ENCODE measurements at regions not wholly inside any gene's neighbourhood (a gene's known extent, or its start where the extent isn't known, plus 50 kb on each side); places are given as distances from the start of the nearest gene placed in this dataset.
"Not testable (repeated sequence)": the region's sequence is repeated elsewhere in the genome, so short reads cannot be mapped to it uniquely, and the experiment has no call there.

DNA sequence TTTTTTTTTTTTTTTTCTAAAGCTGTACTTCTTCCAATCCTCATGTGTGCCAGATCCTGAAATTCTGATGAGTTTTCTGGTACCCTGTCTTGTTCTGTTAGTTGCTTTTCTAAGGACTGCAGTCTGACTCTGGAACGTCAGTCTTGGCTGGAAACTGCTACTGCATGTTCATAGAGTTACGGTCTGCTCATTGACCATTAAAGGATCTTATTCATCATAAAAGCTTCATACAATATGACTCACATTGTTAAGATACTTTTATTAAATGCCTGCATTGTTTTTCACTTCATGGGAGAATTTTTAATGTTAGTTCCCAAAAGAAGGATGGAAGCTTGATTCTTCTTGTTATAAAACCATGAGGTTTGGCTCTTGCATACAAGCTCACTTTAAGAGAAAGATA lies 233.6 kb downstream of the SYT10 start:
- Histone ChIP-seq H3K4me1 (replicated peaks in 1 of 2; ENCODE audit: control insufficient read depth in 2 of 2, insufficient read depth in 2 of 2, low read length in 2 of 2) (no peaks in the 10 kb centered on the region), H3K4me2 (ENCODE audit: insufficient read depth, low read length) (no peak overlapping the region), H3K79me2 (ENCODE audit: control insufficient read depth, insufficient read depth, low read length) (no peaks in the 10 kb centered on the region), H3K27me3 (ENCODE audit: control insufficient read depth in 2 of 2, insufficient read depth in 2 of 2, low read length in 2 of 2) (no peaks in the 10 kb centered on the region), H3K36me3 (ENCODE audit: control insufficient read depth, insufficient read depth, low read length) (no peaks in the 10 kb centered on the region), H3K9me1 (ENCODE audit: control insufficient read depth, insufficient read depth, low read length) (no peaks in the 10 kb centered on the region), H3K9ac (ENCODE audit: insufficient read depth in 1 of 2, low read depth in 2 of 2, low read length in 2 of 2) (no peak overlapping the region), H2AFZ (ENCODE audit: low read depth, low read length) (no peak overlapping the region), H3K4me3 (no peak overlapping the region), H3K9me3 (replicated peaks; ENCODE audit: control insufficient read depth, insufficient read depth, low read depth, low read length) (no peaks in the 10 kb centered on the region), H3K27ac (ENCODE audit: extremely low read depth, low read depth, low read length) (no peak overlapping the region), H4K20me1 (replicated peaks; ENCODE audit: control insufficient read depth, insufficient read depth, low read length) (no peaks in the 10 kb centered on the region)
- intact Hi-C loops (cut with micrococcal nuclease) (no loop called here), in situ Hi-C loops (cut with MboI) (loop anchor here (25.0 kb wide), 1 partner anchor 806 kb away; the partner anchor contains the start of gene ALG10)
- DNase-seq (ENCODE audit: extremely low read depth in 1 of 4, low spot score in 3 of 4) = no peak
- 0% methylated on average over 2 of the region's 2 CpGs for WGBS (ENCODE audit: insufficient coverage, low coverage, missing lambda C conversion rate)
- ChIA-PET CTCF (ENCODE audit: low intra/inter-chr PET ratio) (no interaction called here), POLR2A (no interaction called here)
- FAIRE-seq = no peak
- no peak for ATAC-seq
- no TSS peak for BruUV-seq (replicated peaks)
- TF ChIP-seq ZNF431 (CRISPR knock-in tag; IDR thresholded peaks at IDR 0.05) (no peak), MEF2D (tag; conservative IDR thresholded peaks at IDR 0.05; ENCODE audit: low read depth) (no peak), SIN3B (IDR thresholded peaks at IDR 0.05; ENCODE audit: low read depth) (no peak), SMARCC2 (IDR thresholded peaks at IDR 0.05; ENCODE audit: low read depth) (no peak)

DNA sequence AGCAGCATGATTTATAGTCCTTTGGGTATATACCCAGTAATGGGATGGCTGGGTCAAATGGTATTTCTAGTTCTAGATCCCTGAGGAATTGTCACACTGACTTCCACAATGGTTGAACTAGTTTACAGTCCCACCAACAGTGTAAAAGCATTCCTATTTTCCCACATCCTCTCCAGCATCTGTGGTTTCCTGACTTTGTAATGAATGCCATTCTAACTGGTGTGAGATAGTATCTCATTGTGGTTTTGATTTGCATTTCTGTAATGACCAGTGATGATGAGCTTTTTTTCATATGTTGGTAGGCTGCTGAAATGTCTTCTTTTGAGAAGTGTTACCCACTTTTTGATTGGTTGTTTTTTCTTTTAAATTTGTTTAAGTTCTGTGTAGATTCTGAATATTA lies 245.2 kb downstream of the SYT10 start:
- H3K4me3 ChIP-seq; H3K9me3 ChIP-seq (replicated peaks; ENCODE audit: control insufficient read depth, insufficient read depth, low read depth, low read length); DNase-seq (ENCODE audit: extremely low read depth in 1 of 4, low spot score in 3 of 4); H3K9me1 ChIP-seq (ENCODE audit: control insufficient read depth, insufficient read depth, low read length); H3K4me1 ChIP-seq (replicated peaks in 1 of 2; ENCODE audit: control insufficient read depth in 2 of 2, insufficient read depth in 2 of 2, low read length in 2 of 2); in situ Hi-C loops (cut with MboI); H4K20me1 ChIP-seq (replicated peaks; ENCODE audit: control insufficient read depth, insufficient read depth, low read length); intact Hi-C loops (cut with micrococcal nuclease); H3K9ac ChIP-seq (ENCODE audit: insufficient read depth in 1 of 2, low read depth in 2 of 2, low read length in 2 of 2); POLR2A ChIA-PET; H3K79me2 ChIP-seq (ENCODE audit: control insufficient read depth, insufficient read depth, low read length); H3K36me3 ChIP-seq (ENCODE audit: control insufficient read depth, insufficient read depth, low read length); CTCF ChIA-PET (ENCODE audit: low intra/inter-chr PET ratio); ATAC-seq; H3K27ac ChIP-seq (ENCODE audit: extremely low read depth, low read depth, low read length); H3K27me3 ChIP-seq (ENCODE audit: control insufficient read depth in 2 of 2, insufficient read depth in 2 of 2, low read length in 2 of 2); BruUV-seq (replicated peaks); FAIRE-seq; H3K4me2 ChIP-seq (ENCODE audit: insufficient read depth, low read length); H2AFZ ChIP-seq (ENCODE audit: low read depth, low read length): not testable (repeated sequence)

Data from K562 (cell line).